Sciatic nerve (tissue), 2 donors: ENCODE measurements at regions not wholly inside any gene's neighbourhood (a gene's known extent, or its start where the extent isn't known, plus 50 kb on each side); places are given as distances from the start of the nearest gene placed in this dataset.

Experiments used
- ATAC-seq: fragments of 200-7000 bp; cut with Tn5 transposase; one replicate; pipeline ENCODE4 v1.9.1; 2020; ENCODE audit warnings: mild to moderate bottlenecking, moderate library complexity
- DNase-seq: peaks from one replicate; pipeline ENCODE4 v3.0.0-alpha.2; 2020; ENCODE audit warnings: low spot score
- intact Hi-C: fragments of 100-400 bp; cut with DNase I; formaldehyde crosslinking; loops from one replicate; pipeline ENCODE4 v1.14.2; 2022
- donor health status: DM: no; HTN: no; CAD: no.
- donor health status: DM: no; HTN: no; CAD: no.

GRCh38 chr5:68740226-68740910, 353.4 kb upstream of the SLC30A5 start:
- ATAC-seq (no peak), DNase-seq (no peak)
- intact Hi-C loops = no loop called here

- peak; percentile 34 for ATAC-seq
- intact Hi-C loops = no loop called here
- no peak for DNase-seq
These were observed 349.6 kb upstream of the SLC30A5 start for GRCh38 chr5:68744206-68744605.

GRCh38 chr5:68745448-68745847, 348.4 kb upstream of the SLC30A5 start:
- peak; percentile 50 for ATAC-seq
- intact Hi-C loops = no loop called here

GRCh38 chr5:68746220-68746619, 347.6 kb upstream of the SLC30A5 start:
- ATAC-seq (no peak), DNase-seq (no peak)
- intact Hi-C loops = no loop called here

More at GRCh38 chr5:68745448-68745847, 348.4 kb upstream of the SLC30A5 start:
- no peak for DNase-seq

GRCh38 chr5:68746643-68747420, 347.0 kb upstream of the SLC30A5 start:
- DNase-seq = no peak
- intact Hi-C loops = no loop called here
- ATAC-seq = no peak

GRCh38 chr5:68747521-68747920, 346.3 kb upstream of the SLC30A5 start:
- ATAC-seq (no peak), DNase-seq (no peak)
- intact Hi-C loops = no loop called here

- intact Hi-C loops = no loop called here
- no peak for DNase-seq
- no peak for ATAC-seq
These were observed 345.7 kb upstream of the SLC30A5 start for GRCh38 chr5:68748101-68748500.

- DNase-seq (no peak), ATAC-seq (no peak)
- intact Hi-C loops = no loop called here
These were observed 344.7 kb upstream of the SLC30A5 start for GRCh38 chr5:68749077-68749476.

GRCh38 chr5:68749631-68750030, 344.2 kb upstream of the SLC30A5 start:
- DNase-seq = no peak
- no peak for ATAC-seq
- intact Hi-C loops = no loop called here

GRCh38 chr5:68751661-68752060, 342.2 kb upstream of the SLC30A5 start:
- no peak for ATAC-seq
- no peak for DNase-seq
- intact Hi-C loops = no loop called here

GRCh38 chr5:68754536-68754935, 339.3 kb upstream of the SLC30A5 start:
- DNase-seq (no peak), ATAC-seq (no peak)
- intact Hi-C loops = no loop called here

GRCh38 chr5:68755293-68755692, 338.5 kb upstream of the SLC30A5 start:
- no peak for ATAC-seq
- DNase-seq = no peak
- intact Hi-C loops = no loop called here

- ATAC-seq (no peak), DNase-seq (no peak)
- intact Hi-C loops = no loop called here
These were observed 336.8 kb upstream of the SLC30A5 start for GRCh38 chr5:68757006-68757405.

- no peak for ATAC-seq
- no peak for DNase-seq
- intact Hi-C loops = no loop called here
These were observed 336.1 kb upstream of the SLC30A5 start for GRCh38 chr5:68757626-68758212.

GRCh38 chr5:68759593-68759992, 334.2 kb upstream of the SLC30A5 start:
- no peak for DNase-seq
- intact Hi-C loops = no loop called here
- ATAC-seq = no peak

GRCh38 chr5:68762201-68762600, 331.6 kb upstream of the SLC30A5 start:
- DNase-seq (no peak), ATAC-seq (no peak)
- intact Hi-C loops = no loop called here

- ATAC-seq (no peak), DNase-seq (no peak)
- intact Hi-C loops = no loop called here
These were observed 326.8 kb upstream of the SLC30A5 start for GRCh38 chr5:68766952-68767464.

- ATAC-seq = no peak
- intact Hi-C loops = no loop called here
- no peak for DNase-seq
These were observed 323.3 kb upstream of the SLC30A5 start for GRCh38 chr5:68770551-68770950.

GRCh38 chr5:68771221-68771620, 322.6 kb upstream of the SLC30A5 start:
- ATAC-seq = no peak
- intact Hi-C loops = no loop called here
- DNase-seq = no peak

GRCh38 chr5:68771732-68772131, 322.1 kb upstream of the SLC30A5 start:
- intact Hi-C loops = no loop called here
- no peak for DNase-seq
- ATAC-seq = no peak
